Epithelial cell of esophagus (primary cell): ENCODE measurements at regions not wholly inside any gene's neighbourhood (a gene's known extent, or its start where the extent isn't known, plus 50 kb on each side); places are given as distances from the start of the nearest gene placed in this dataset.
A peak's percentile ranks its signal among the peaks of the same experiment; 100 is the strongest.

Source experiments
- DNase-seq: peaks from one replicate; pipeline ENCODE4 v3.0.0; 2010; ENCODE audit warnings: low read depth
- H3K4me3 ChIP-seq: 2 replicates; pipeline ENCODE4 v1.5.1; 2011; ENCODE audit warnings: mild to moderate bottlenecking, low read length, control low read depth
- TF ChIP-seq, protein P1 (sequence below): IDR thresholded peaks from 2 replicates; pipeline ENCODE4 v1.5.1; 2011; ENCODE audit warnings: low read depth, mild to moderate bottlenecking, low read length, control low read depth, inconsistent platforms; ENCODE audit not compliant: insufficient read depth; ENCODE audit errors: missing control alignments

DNA sequence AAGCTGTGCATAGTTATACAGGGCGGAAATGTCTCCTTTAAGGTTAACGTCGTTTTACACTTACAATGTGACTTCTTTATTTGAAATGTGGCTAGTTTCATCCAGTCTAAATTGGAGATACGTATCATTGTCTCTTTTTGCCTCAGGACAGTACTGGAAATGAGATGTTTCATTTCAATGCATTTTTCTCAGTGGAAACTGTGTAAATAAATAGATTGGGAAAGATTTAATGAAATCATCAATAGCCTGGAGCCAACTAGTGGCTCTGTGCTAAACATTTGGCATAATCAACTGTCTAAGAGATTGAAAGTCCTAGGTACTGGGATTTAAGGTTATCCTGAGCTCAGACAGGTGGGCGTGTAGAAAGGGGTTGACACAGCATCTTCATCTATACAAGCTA, 691.5 kb upstream of the CCDC54 start:
- TF ChIP-seq, protein P1, sequence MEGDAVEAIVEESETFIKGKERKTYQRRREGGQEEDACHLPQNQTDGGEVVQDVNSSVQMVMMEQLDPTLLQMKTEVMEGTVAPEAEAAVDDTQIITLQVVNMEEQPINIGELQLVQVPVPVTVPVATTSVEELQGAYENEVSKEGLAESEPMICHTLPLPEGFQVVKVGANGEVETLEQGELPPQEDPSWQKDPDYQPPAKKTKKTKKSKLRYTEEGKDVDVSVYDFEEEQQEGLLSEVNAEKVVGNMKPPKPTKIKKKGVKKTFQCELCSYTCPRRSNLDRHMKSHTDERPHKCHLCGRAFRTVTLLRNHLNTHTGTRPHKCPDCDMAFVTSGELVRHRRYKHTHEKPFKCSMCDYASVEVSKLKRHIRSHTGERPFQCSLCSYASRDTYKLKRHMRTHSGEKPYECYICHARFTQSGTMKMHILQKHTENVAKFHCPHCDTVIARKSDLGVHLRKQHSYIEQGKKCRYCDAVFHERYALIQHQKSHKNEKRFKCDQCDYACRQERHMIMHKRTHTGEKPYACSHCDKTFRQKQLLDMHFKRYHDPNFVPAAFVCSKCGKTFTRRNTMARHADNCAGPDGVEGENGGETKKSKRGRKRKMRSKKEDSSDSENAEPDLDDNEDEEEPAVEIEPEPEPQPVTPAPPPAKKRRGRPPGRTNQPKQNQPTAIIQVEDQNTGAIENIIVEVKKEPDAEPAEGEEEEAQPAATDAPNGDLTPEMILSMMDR = no peak

DNA sequence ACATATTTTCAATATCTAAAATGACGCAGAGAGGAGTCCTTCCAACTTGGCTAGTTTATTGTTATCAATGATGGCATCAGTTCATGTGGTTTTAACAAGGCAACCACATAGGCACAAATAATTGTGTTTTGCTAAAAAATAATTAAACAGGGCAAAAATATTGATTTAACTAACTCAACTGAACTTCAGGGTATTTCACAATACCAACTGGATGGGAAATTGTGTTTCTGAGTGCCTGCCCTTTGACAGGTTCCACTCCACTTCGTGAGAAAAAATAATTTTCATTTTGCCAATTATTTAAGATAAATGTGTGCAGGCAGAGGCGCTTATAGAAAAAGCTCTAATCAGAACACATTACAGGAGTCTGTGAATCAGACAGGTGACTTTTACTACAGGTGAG, 689.3 kb upstream of the CCDC54 start:
- TF ChIP-seq, protein P1 = no peak
- H3K4me3 ChIP-seq = no peak overlapping the region
- no peak for DNase-seq

More for the DNA sequence above, 691.5 kb upstream of the CCDC54 start:
- peak; percentile 81 for DNase-seq
- no peak overlapping the region for H3K4me3 ChIP-seq

DNA sequence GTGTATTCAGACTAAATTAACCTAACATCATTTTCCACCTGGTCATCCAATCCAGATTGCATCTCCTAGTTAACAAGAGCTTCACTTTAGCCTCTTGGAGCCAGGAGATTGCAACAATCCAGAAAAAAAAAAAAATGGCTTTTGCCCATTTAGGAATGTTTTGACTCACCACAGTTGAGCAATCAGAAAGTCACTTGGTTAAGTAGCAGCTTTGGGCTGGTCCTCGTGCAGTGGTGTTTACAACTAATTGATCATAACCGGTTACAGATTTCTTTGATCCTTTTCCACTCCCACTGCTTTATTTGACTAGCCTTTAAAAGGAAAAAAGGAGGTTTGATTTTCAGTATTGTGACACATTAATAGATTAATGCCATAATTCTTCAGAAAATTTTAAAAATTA, 688.8 kb upstream of the CCDC54 start:
- TF ChIP-seq, protein P1 = no peak
- no peak overlapping the region for H3K4me3 ChIP-seq
- peak; percentile 96 for DNase-seq

DNA sequence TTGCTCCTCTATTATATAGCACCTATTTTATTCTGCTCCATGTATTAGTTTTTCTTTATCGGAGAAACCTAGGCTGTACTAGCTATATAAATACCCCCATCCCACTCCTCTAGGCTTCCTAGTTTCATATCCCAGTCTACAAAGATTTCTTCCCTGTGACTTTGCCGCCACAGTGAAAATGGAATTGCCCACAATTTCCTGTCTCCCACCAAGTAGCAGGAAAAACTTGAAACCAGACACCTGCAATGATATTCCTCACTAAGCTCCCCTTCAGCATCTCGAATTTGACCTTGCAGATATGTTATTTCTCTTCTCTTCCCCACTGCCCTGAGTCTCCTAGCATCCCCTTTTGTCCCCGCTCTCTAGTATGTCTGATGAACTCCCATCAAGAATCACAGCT, 685.8 kb upstream of the CCDC54 start:
- TF ChIP-seq, protein P1 = no peak
- DNase-seq = no peak
- no peak overlapping the region for H3K4me3 ChIP-seq

DNA sequence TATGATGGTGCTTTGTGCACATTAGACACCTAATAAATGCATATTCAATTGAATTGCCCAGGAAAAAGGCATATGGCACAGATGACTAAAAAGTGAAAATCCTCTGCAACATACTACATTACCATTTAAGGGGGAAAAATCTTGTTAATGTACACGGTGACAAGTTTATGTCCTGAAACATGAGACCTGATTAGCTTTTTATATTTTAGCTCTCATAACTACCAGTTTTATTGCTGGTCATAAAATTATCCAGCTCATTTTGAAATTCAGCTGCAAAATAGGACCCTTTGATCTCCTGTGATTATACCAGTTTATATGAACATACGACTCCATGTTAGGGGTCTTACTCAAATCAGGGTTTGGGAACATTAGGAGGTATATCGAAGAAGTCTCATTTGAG, 684.6 kb upstream of the CCDC54 start:
- no peak overlapping the region for H3K4me3 ChIP-seq
- no peak for DNase-seq
- TF ChIP-seq, protein P1 = no peak

DNA sequence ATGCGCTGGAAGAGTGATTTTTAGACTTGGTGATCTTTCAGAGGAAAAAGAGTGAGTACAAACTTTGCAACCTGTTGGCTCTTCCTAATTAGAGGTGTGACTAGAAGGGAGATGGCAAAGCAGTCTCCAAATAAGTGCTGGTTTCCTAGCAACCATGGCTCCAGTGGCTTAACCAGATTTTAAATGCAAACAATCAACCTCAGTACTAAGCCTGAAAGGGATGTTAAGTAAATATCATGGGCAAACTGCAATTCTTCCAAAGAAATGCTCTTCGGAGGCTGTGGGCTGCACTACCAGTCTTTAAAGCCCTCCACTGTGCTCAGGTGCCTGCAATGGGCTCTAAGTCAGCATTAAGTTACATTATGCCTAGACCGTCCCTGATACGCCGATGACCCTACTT, 678.1 kb upstream of the CCDC54 start:
- no peak overlapping the region for H3K4me3 ChIP-seq
- TF ChIP-seq, protein P1 = no peak
- DNase-seq = peak; percentile 9

DNA sequence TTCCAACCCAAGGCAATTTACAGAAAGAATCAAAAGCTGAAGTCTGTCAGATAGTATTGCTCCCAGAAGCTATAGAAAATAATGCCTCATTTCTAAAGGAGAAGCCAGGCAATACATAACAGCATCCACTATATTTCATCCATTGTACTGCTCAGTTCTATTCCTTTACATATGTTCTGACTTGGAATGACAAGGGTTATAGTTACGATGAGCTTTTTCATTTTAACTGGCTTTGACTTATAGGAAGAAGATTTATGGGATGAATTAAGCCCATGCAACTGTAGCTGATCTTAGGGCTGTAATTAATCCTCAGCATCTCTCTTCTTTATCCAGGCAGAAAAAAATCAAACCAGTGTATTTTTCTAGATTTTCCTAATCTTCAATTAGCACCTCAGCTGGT, 676.3 kb upstream of the CCDC54 start:
- DNase-seq = no peak
- H3K4me3 ChIP-seq = no peak overlapping the region
- TF ChIP-seq, protein P1 = no peak
